T-helper 1 cell treated with Interleukin-12 subunit alpha and Interleukin-12 subunit beta and Interleukin-4 antibody, amounts not matched to agents 30 μg/mL and 1 μg/mL, for 36 hours (primary cell): ENCODE measurements at regions not wholly inside any gene's neighbourhood (a gene's known extent, or its start where the extent isn't known, plus 50 kb on each side); places are given as distances from the start of the nearest gene placed in this dataset.

Source experiments
- H3K27ac Mint-ChIP-seq: one replicate; pipeline ENCODE4 v1.8.0; 2021; ENCODE audit warnings: mild to moderate bottlenecking, mixed read lengths
- H3K27me3 Mint-ChIP-seq: one replicate; pipeline ENCODE4 v1.8.0; 2021; ENCODE audit warnings: low read depth, mixed read lengths
- H3K36me3 Mint-ChIP-seq: one replicate; pipeline ENCODE4 v1.8.0; 2021; ENCODE audit warnings: low read depth, mixed read lengths
- H3K4me1 Mint-ChIP-seq: one replicate; pipeline ENCODE4 v1.8.0; 2021; ENCODE audit warnings: low read depth, mixed read lengths
- H3K4me3 Mint-ChIP-seq: one replicate; pipeline ENCODE4 v1.8.0; 2021; ENCODE audit warnings: mild to moderate bottlenecking, moderate library complexity, mixed read lengths
- H3K9me3 Mint-ChIP-seq: one replicate; pipeline ENCODE4 v1.8.0; 2021; ENCODE audit warnings: mixed read lengths

DNA sequence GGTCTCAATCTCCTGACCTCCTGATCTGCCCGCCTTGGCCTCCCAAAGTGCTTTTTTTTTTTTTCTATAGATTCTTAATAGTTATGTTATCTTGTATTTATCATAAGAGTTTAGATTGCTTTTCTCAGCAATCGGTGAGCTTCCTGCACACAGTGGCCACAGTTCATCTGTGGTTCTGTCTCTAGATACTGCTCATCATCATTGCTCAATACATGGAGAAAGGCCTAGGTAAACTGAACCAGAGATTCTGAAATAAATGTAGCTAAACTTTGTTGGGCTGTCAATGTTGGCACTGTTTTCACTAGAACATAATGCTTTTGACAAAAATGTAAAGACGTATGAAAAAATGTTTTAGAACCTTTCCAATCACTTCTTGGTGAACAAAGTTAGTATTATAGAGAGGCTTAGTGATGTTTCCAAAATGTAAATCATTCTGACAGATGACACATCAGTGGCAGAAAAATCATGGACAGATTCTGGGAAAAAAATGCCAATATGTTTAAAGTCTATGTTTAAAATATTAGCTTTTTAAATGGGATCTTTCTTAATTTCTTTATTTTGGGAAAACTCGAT lies 50.0 kb upstream of the LIMCH1 start:
- Mint-ChIP-seq H3K4me1 (no peaks in the 10 kb centered on the region), H3K27me3 (no peaks in the 10 kb centered on the region), H3K9me3 (no peaks in the 10 kb centered on the region), H3K36me3 (no peaks in the 10 kb centered on the region), H3K4me3 (no peak overlapping the region), H3K27ac (no peak overlapping the region)
